ENCODE measurements at regions not wholly inside any gene's neighbourhood (a gene's known extent, or its start where the extent isn't known, plus 50 kb on each side); places are given as distances from the start of the nearest gene placed in this dataset.

GRCh38 chr21:17370263-17370662 lies 142.6 kb upstream of the CXADR start (continued):
- no peak for TF ChIP-seq ZNF462 (CRISPR knock-in tag; IDR thresholded peaks at IDR 0.05)
- no peak for TF ChIP-seq EZH2phosphoT487 (IDR thresholded peaks at IDR 0.05; ENCODE audit: unreplicated experiment)
- TF ChIP-seq, protein P1, sequence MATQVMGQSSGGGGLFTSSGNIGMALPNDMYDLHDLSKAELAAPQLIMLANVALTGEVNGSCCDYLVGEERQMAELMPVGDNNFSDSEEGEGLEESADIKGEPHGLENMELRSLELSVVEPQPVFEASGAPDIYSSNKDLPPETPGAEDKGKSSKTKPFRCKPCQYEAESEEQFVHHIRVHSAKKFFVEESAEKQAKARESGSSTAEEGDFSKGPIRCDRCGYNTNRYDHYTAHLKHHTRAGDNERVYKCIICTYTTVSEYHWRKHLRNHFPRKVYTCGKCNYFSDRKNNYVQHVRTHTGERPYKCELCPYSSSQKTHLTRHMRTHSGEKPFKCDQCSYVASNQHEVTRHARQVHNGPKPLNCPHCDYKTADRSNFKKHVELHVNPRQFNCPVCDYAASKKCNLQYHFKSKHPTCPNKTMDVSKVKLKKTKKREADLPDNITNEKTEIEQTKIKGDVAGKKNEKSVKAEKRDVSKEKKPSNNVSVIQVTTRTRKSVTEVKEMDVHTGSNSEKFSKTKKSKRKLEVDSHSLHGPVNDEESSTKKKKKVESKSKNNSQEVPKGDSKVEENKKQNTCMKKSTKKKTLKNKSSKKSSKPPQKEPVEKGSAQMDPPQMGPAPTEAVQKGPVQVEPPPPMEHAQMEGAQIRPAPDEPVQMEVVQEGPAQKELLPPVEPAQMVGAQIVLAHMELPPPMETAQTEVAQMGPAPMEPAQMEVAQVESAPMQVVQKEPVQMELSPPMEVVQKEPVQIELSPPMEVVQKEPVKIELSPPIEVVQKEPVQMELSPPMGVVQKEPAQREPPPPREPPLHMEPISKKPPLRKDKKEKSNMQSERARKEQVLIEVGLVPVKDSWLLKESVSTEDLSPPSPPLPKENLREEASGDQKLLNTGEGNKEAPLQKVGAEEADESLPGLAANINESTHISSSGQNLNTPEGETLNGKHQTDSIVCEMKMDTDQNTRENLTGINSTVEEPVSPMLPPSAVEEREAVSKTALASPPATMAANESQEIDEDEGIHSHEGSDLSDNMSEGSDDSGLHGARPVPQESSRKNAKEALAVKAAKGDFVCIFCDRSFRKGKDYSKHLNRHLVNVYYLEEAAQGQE (IDR thresholded peaks at IDR 0.05; ENCODE audit: unreplicated experiment), result no peak

DNA sequence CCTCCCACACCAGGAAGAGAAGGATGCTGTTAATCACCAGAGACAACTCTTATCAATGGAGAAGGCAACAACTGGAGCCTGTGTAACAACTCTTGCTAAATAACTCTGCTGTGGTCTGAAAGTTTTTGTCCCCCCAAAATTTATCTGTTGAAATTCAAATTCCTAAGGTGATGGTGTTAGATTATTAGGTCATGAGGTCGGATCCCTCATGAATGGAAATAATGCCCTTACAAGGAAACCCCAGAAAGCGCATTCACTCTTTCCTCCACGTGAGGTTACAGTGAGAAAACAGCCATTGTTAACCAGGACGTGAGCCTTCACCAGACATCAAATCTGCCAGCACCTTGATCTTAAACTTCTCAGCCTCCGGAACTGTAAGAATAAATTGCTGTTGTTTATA lies 141.9 kb upstream of the CXADR start:
- H3K9me3 Mint-ChIP-seq, result peaks cover 17% of the 10 kb centered on the region
- H3K4me1 Mint-ChIP-seq, result peaks cover 25% of the 10 kb centered on the region
- peak overlapping the region; percentile 16; the same call in 1 of the 2 replicates for H3K27ac Mint-ChIP-seq
- Histone ChIP-seq H3K36me3 (ENCODE audit: insufficient read depth) (no peaks in the 10 kb centered on the region), H4K20me1 (replicated peaks; ENCODE audit: insufficient read depth) (no peaks in the 10 kb centered on the region), H3K27ac (ENCODE audit: low read depth) (no peak overlapping the region), H3K27me3 (ENCODE audit: insufficient read depth) (no peaks in the 10 kb centered on the region), H2AFZ (peak overlapping the region; percentile 3; the same call in 1 of the 2 replicates), H3K4me2 (0 out of 2 replicates have a peak overlapping the region, but pooled peaks have one; percentile 11), H3K4me1 (ENCODE audit: insufficient read depth) (peaks cover 8% of the 10 kb centered on the region; the same call in 1 of the 2 replicates), H3F3A (replicated peaks; ENCODE audit: low read depth) (no peaks in the 10 kb centered on the region), H3K79me2 (replicated peaks; ENCODE audit: insufficient read depth) (no peaks in the 10 kb centered on the region), H3K9me2 (ENCODE audit: insufficient read depth) (no peaks in the 10 kb centered on the region), H3K4me3 (no peak overlapping the region)
- H3K27me3 Mint-ChIP-seq (ENCODE audit: insufficient read depth, low read depth, poor library complexity), result no peaks in the 10 kb centered on the region
- peaks cover 20% of the 10 kb centered on the region for H3K36me3 Mint-ChIP-seq (ENCODE audit: low read depth)
- ATAC-seq (peak; percentile 84), DNase-seq (ENCODE audit: low spot score) (peak; percentile 59)
- H3K4me3 Mint-ChIP-seq, result no peak overlapping the region
- TF ChIP-seq CTCF (conservative IDR thresholded peaks at IDR 0.05; ENCODE audit: low read depth in 2 of 2), result no peak
- TF ChIP-seq NANOG (IDR thresholded peaks at IDR 0.05; ENCODE audit: borderline replicate concordance), result no peak
- TF ChIP-seq ZNF331 (CRISPR knock-in tag; IDR thresholded peaks at IDR 0.05; ENCODE audit: low read depth), result no peak
- TF ChIP-seq EZH2 (IDR thresholded peaks at IDR 0.05; ENCODE audit: low read depth, unreplicated experiment), result no peak
- TF ChIP-seq CREB1 (CRISPR knock-in tag; IDR thresholded peaks at IDR 0.05; ENCODE audit: low read depth), result no peak
- TF ChIP-seq, protein P1 (IDR thresholded peaks at IDR 0.05; ENCODE audit: unreplicated experiment), result no peak
- TF ChIP-seq JUNB (IDR thresholded peaks at IDR 0.05; ENCODE audit: unreplicated experiment), result no peak
- TF ChIP-seq STAT1 (IDR thresholded peaks at IDR 0.05; ENCODE audit: unreplicated experiment), result no peak

All from GM23338 (cell line).